Gastroesophageal sphincter (tissue), 3 donors: ENCODE measurements at regions not wholly inside any gene's neighbourhood (a gene's known extent, or its start where the extent isn't known, plus 50 kb on each side); places are given as distances from the start of the nearest gene placed in this dataset.

Experiments
- CTCF ChIP-seq, 4 experiments: fragments of 200-600 bp in 2 of 4; fragments of 450-650 bp in 2 of 4; sonication (generic) in 1 of 4; IDR thresholded peaks; one replicate each; pipeline ENCODE4 v1.5.1; 2017 to 2019; ENCODE audit warnings: antibody characterized with exemption in 4 of 4, mild to moderate bottlenecking in 2 of 4, moderate library complexity in 2 of 4
- POLR2A ChIP-seq, 2 donors: fragments of 450-650 bp; IDR thresholded peaks; one replicate each; pipeline ENCODE4 v1.6.1; 2017; ENCODE audit warnings: antibody characterized with exemption in 2 of 2, mild to moderate bottlenecking in 2 of 2, moderate library complexity in 1 of 2

- no peak for TF ChIP-seq POLR2A (IDR thresholded peaks at IDR 0.05)
- TF ChIP-seq CTCF (IDR thresholded peaks at IDR 0.05) = no peak
Measured at GRCh38 chr12:128191380-128191779, 75.6 kb upstream of the TMEM132C start.
